ENCODE measurements at regions not wholly inside any gene's neighbourhood (a gene's known extent, or its start where the extent isn't known, plus 50 kb on each side); places are given as distances from the start of the nearest gene placed in this dataset.
"Not testable (repeated sequence)": the region's sequence is repeated elsewhere in the genome, so short reads cannot be mapped to it uniquely, and the experiment has no call there.

DNA sequence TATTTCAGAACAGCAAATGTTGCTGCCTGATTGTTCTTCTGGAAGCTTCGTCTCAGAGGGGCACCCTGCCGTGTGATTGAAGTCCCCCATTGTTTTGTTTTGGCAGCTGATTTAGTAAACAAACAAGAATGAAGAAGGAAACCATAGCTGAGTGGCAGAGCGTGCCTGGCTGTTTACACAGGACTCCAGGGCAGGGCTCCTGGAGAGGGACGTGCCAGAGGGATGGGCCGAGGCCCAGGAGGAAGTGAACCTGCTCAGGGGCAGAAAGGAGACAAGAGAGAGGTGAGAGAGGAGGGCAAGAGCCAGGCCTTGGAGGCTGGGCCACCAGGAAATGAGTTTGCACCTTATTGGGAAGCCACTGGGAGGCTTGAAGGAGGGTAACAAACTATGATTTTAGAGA is 85.5 kb upstream of the B3GAT1 start:
- Histone ChIP-seq H3K27me3 (ENCODE audit: control insufficient read depth, insufficient read depth, low read length) (no peaks in the 10 kb centered on the region), H3K9me3 (ENCODE audit: control insufficient read depth in 2 of 3, insufficient read depth in 1 of 3, low read length in 3 of 3) (no peaks in the 10 kb centered on the region), H3K4me3 (ENCODE audit: low read length in 3 of 3) (no peak overlapping the region), H3K9ac (ENCODE audit: low read length in 3 of 3) (no peak overlapping the region), H3K36me3 (ENCODE audit: control insufficient read depth in 2 of 3, insufficient read depth in 3 of 3, low read length in 3 of 3) (no peaks in the 10 kb centered on the region), H3K4me1 (ENCODE audit: control insufficient read depth in 2 of 3, insufficient read depth in 2 of 3, low read depth in 1 of 3, low read length in 3 of 3) (peaks cover 0 to 2% (median 0%) of the 10 kb centered on the region in 3 donors), H3K27ac (ENCODE audit: low read depth in 2 of 2, low read length in 2 of 2) (no peak overlapping the region)
- FAIRE-seq (no peak), DNase-seq (peak in 1 of 5 donors; percentile 48)
- no peak for TF ChIP-seq CTCF (IDR thresholded peaks at IDR 0.05; ENCODE audit: borderline replicate concordance, extremely low read depth, insufficient read depth)
- intact Hi-C loops (cut with DNase I): no loop called here

- not testable (repeated sequence) for DNase-seq
Observed at GRCh38 chr11:134496058-134496457, 84.0 kb upstream of the B3GAT1 start.

DNA sequence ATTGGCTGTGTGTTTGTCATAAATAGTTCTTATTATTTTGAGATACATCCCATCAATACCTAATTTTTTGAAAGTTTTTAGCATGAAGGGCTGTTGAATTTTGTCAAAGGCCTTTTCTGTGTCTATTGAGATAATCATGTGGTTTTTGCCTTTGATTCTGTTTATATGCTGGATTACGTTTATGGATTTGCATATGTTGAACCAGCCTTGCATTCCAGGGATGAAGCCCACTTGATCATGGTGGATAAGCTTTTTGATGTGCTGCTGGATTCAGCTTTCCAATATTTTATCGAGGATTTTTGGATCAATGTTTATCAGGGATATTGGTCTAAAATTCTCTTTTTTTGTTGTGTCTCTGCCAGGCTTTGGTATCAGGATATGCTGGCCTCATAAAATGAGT is 82.4 kb upstream of the B3GAT1 start:
- H3K36me3 ChIP-seq (ENCODE audit: control insufficient read depth in 2 of 3, insufficient read depth in 3 of 3, low read length in 3 of 3); H3K4me1 ChIP-seq (ENCODE audit: control insufficient read depth in 2 of 3, insufficient read depth in 2 of 3, low read depth in 1 of 3, low read length in 3 of 3); H3K27ac ChIP-seq (ENCODE audit: low read depth in 2 of 2, low read length in 2 of 2); FAIRE-seq; H3K9ac ChIP-seq (ENCODE audit: low read length in 3 of 3); H3K4me3 ChIP-seq (ENCODE audit: low read length in 3 of 3); H3K27me3 ChIP-seq (ENCODE audit: control insufficient read depth, insufficient read depth, low read length); intact Hi-C loops (cut with DNase I); DNase-seq; H3K9me3 ChIP-seq (ENCODE audit: control insufficient read depth in 2 of 3, insufficient read depth in 1 of 3, low read length in 3 of 3): not testable (repeated sequence)

More at GRCh38 chr11:134496058-134496457, 84.0 kb upstream of the B3GAT1 start:
- H3K4me3 ChIP-seq (ENCODE audit: low read length in 3 of 3); H3K9me3 ChIP-seq (ENCODE audit: control insufficient read depth in 2 of 3, insufficient read depth in 1 of 3, low read length in 3 of 3); H3K9ac ChIP-seq (ENCODE audit: low read length in 3 of 3); FAIRE-seq; intact Hi-C loops (cut with DNase I); H3K36me3 ChIP-seq (ENCODE audit: control insufficient read depth in 2 of 3, insufficient read depth in 3 of 3, low read length in 3 of 3); H3K27ac ChIP-seq (ENCODE audit: low read depth in 2 of 2, low read length in 2 of 2); H3K4me1 ChIP-seq (ENCODE audit: control insufficient read depth in 2 of 3, insufficient read depth in 2 of 3, low read depth in 1 of 3, low read length in 3 of 3); H3K27me3 ChIP-seq (ENCODE audit: control insufficient read depth, insufficient read depth, low read length): not testable (repeated sequence)

DNA sequence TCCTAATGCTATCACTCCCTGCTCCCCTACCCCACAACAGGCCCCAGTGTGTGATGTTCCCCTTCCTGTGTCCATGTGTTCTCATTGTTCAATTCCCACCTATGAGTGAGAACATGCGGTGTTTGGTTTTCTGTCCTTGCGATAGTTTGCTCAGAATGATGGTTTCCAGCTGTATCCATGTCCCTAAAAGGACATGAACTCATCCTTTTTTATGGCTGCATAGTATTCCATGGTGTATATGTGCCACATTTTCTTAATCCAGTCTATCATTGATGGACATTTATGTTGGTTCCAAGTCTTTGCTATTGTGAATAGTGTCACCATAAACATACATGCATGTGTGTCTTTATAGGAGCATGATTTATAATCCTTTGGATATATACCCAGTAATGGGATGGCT is 80.4 kb upstream of the B3GAT1 start:
- FAIRE-seq; DNase-seq; H3K36me3 ChIP-seq (ENCODE audit: control insufficient read depth in 2 of 3, insufficient read depth in 3 of 3, low read length in 3 of 3): not testable (repeated sequence)

DNA sequence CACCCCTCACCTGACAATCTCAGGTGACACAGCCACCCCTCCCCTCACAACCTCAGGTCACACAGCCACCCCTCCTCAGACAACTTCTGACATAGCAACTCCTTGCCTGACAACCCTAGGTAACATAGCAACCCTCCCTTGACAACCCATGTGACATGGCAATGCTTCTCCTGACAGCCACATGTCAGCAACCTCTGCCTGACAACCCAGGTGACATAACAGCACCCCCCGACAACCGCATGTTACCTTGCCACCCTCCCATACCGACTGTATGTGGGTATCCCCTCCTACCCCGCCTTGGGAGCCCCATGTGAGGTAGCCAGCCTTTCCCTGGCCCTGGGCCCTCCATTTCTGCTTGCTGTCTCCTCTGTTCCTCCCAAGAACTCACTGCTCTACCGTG is 77.7 kb upstream of the B3GAT1 start:
- no peak for FAIRE-seq
- no peaks in the 10 kb centered on the region for H3K4me1 ChIP-seq (ENCODE audit: control insufficient read depth in 2 of 3, insufficient read depth in 2 of 3, low read depth in 1 of 3, low read length in 3 of 3)
- no peaks in the 10 kb centered on the region for H3K9me3 ChIP-seq (ENCODE audit: control insufficient read depth in 2 of 3, insufficient read depth in 1 of 3, low read length in 3 of 3)
- no peak for TF ChIP-seq CTCF (IDR thresholded peaks at IDR 0.05; ENCODE audit: borderline replicate concordance, extremely low read depth, insufficient read depth)
- no peak overlapping the region for H3K4me3 ChIP-seq (ENCODE audit: low read length in 3 of 3)
- peaks cover 0 to 2% (median 0%) of the 10 kb centered on the region in 3 donors for H3K36me3 ChIP-seq (ENCODE audit: control insufficient read depth in 2 of 3, insufficient read depth in 3 of 3, low read length in 3 of 3)
- no peak for DNase-seq
- H3K27me3 ChIP-seq (ENCODE audit: control insufficient read depth, insufficient read depth, low read length): no peaks in the 10 kb centered on the region
- no peak overlapping the region for H3K9ac ChIP-seq (ENCODE audit: low read length in 3 of 3)
- no peak overlapping the region for H3K27ac ChIP-seq (ENCODE audit: low read depth in 2 of 2, low read length in 2 of 2)
- intact Hi-C loops (cut with DNase I): no loop called here

More for the DNA sequence above, 80.4 kb upstream of the B3GAT1 start:
- H3K9ac ChIP-seq (ENCODE audit: low read length in 3 of 3); H3K4me1 ChIP-seq (ENCODE audit: control insufficient read depth in 2 of 3, insufficient read depth in 2 of 3, low read depth in 1 of 3, low read length in 3 of 3); H3K27ac ChIP-seq (ENCODE audit: low read depth in 2 of 2, low read length in 2 of 2); intact Hi-C loops (cut with DNase I); H3K4me3 ChIP-seq (ENCODE audit: low read length in 3 of 3); H3K9me3 ChIP-seq (ENCODE audit: control insufficient read depth in 2 of 3, insufficient read depth in 1 of 3, low read length in 3 of 3); H3K27me3 ChIP-seq (ENCODE audit: control insufficient read depth, insufficient read depth, low read length): not testable (repeated sequence)
